Panc1 (cell line): ENCODE measurements at regions not wholly inside any gene's neighbourhood (a gene's known extent, or its start where the extent isn't known, plus 50 kb on each side); places are given as distances from the start of the nearest gene placed in this dataset.

Source experiments
- ATAC-seq: fragments of 200-7000 bp; cut with Tn5 transposase; 2 replicates; pipeline ENCODE4 v1.9.1; 2020; ENCODE audit warnings: mild to moderate bottlenecking, moderate library complexity
- BruUV-seq: library from RNA; stranded (reverse); fragments of 400-500 nt; replicated peaks from 2 replicates; lab custom pipeline; 2021; lab: Mats Ljungman, UMichigan
- CTCF ChIA-PET: fragments of 300-600 bp; sonication (Branson Sonifier 250); formaldehyde crosslinking; loops from one replicate; lab custom pipeline; 2022; ENCODE audit warnings: antibody characterized with exemption; lab: Charles Lee
- POLR2A ChIA-PET: fragments of 300-600 bp; sonication (Branson Sonifier 250); formaldehyde crosslinking; loops from one replicate; lab custom pipeline; 2022; ENCODE audit warnings: antibody characterized with exemption; lab: Charles Lee
- DNase-seq: peaks from one replicate; pipeline ENCODE4 v3.0.0-alpha.2; 2010; ENCODE audit warnings: low read depth, low spot score
- H3K27ac ChIP-seq: 2 replicates; pipeline ENCODE4 v1.5.1; 2011; ENCODE audit warnings: mild to moderate bottlenecking, low read length, inconsistent platforms
- H3K27me3 ChIP-seq: fragments of 200-500 bp; sonication (Bioruptor generic); 2 replicates; pipeline ENCODE4 v1.6.0; 2014; ENCODE audit warnings: low read length, inconsistent platforms; ENCODE audit not compliant: control insufficient read depth, insufficient read depth
- H3K36me3 ChIP-seq: fragments of 200-500 bp; sonication (Bioruptor generic); 2 replicates; pipeline ENCODE4 v1.5.1; 2014; ENCODE audit warnings: inconsistent platforms, mild to moderate bottlenecking, low read length, moderate library complexity; ENCODE audit not compliant: control insufficient read depth, insufficient read depth
- H3K4me1 ChIP-seq: 2 replicates; pipeline ENCODE4 v1.5.1; 2011; ENCODE audit warnings: inconsistent platforms, mild to moderate bottlenecking, low read length, moderate library complexity; ENCODE audit not compliant: control insufficient read depth, insufficient read depth
- H3K4me3 ChIP-seq, 2 experiments: 2 replicates each; pipeline ENCODE4 v1.5.1; 2011 to 2012; ENCODE audit warnings: low read depth in 2 of 2, low read length in 2 of 2, mild to moderate bottlenecking in 2 of 2, inconsistent platforms in 1 of 2, moderate library complexity in 1 of 2
- H3K9me3 ChIP-seq: fragments of 200-500 bp; sonication (Bioruptor generic); 2 replicates; pipeline ENCODE4 v1.5.1; 2014; ENCODE audit warnings: low read depth, mild to moderate bottlenecking, inconsistent platforms, low read length, moderate library complexity; ENCODE audit not compliant: control insufficient read depth, insufficient read depth
- POLR2AphosphoS5 ChIP-seq: IDR thresholded peaks from 2 replicates; pipeline ENCODE4 v1.6.1; 2012; ENCODE audit warnings: mild to moderate bottlenecking, low read depth, low read length, moderate library complexity
- REST ChIP-seq, 2 experiments: IDR thresholded peaks; 2 replicates each; pipeline ENCODE4 v1.6.1; 2011 to 2012; ENCODE audit warnings: low read depth in 2 of 2, control low read depth in 1 of 2, low read length in 1 of 2, mild to moderate bottlenecking in 1 of 2, moderate library complexity in 1 of 2; ENCODE audit not compliant: insufficient read depth in 1 of 2
- SIN3A ChIP-seq: IDR thresholded peaks from 2 replicates; pipeline ENCODE4 v1.6.1; 2012; ENCODE audit warnings: low read depth, mild to moderate bottlenecking, low read length, moderate library complexity, borderline replicate concordance; ENCODE audit not compliant: insufficient read depth
- TCF7L2 ChIP-seq: IDR thresholded peaks from 2 replicates; pipeline ENCODE4 v1.6.1; 2011; ENCODE audit warnings: mild to moderate bottlenecking, low read depth, low read length, inconsistent platforms
- in situ Hi-C: cut with HindIII; loops from 2 replicates; pipeline ENCODE4 v1.10.0; 2016; ENCODE audit warnings: low sequenced_read_pairs, low pct_unique_long_range_greater_than_20kb
- intact Hi-C: fragments of 100-400 bp; cut with micrococcal nuclease; formaldehyde crosslinking; loops from one replicate; pipeline ENCODE4 v1.10.0; 2022; ENCODE audit not compliant: unreplicated experiment
- TF ChIP-seq, protein P1 (sequence below): fragments of 450-650 bp; IDR thresholded peaks from 2 replicates; pipeline ENCODE4 v1.5.1; 2017; ENCODE audit warnings: mild to moderate bottlenecking

- Histone ChIP-seq H3K4me3 (no peak overlapping the region), H3K9me3 (no peaks in the 10 kb centered on the region), H3K36me3 (no peaks in the 10 kb centered on the region), H3K27me3 (peaks cover 28% of the 10 kb centered on the region), H3K27ac (no peak overlapping the region), H3K4me1 (no peaks in the 10 kb centered on the region)
- DNase-seq (no peak), ATAC-seq (no peak)
- TF ChIP-seq POLR2AphosphoS5 (no peak), REST (IDR thresholded peaks at IDR 0.05; ENCODE audit: insufficient read depth in 1 of 2, low read depth in 2 of 2, low read length in 1 of 2) (no peak), TCF7L2 (no peak), SIN3A (no peak)
- TF ChIP-seq, protein P1, sequence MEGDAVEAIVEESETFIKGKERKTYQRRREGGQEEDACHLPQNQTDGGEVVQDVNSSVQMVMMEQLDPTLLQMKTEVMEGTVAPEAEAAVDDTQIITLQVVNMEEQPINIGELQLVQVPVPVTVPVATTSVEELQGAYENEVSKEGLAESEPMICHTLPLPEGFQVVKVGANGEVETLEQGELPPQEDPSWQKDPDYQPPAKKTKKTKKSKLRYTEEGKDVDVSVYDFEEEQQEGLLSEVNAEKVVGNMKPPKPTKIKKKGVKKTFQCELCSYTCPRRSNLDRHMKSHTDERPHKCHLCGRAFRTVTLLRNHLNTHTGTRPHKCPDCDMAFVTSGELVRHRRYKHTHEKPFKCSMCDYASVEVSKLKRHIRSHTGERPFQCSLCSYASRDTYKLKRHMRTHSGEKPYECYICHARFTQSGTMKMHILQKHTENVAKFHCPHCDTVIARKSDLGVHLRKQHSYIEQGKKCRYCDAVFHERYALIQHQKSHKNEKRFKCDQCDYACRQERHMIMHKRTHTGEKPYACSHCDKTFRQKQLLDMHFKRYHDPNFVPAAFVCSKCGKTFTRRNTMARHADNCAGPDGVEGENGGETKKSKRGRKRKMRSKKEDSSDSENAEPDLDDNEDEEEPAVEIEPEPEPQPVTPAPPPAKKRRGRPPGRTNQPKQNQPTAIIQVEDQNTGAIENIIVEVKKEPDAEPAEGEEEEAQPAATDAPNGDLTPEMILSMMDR, result no peak
- CTCF ChIA-PET, result no interaction called here
- in situ Hi-C loops, result no loop called here
- intact Hi-C loops, result no loop called here
- POLR2A ChIA-PET, result interaction anchor here (0.5 kb wide), 1 partner anchor 166 kb away, joined by 10 read pairs; no protein-coding TSS in a partner anchor
- BruUV-seq, result no TSS peak
These were observed 90.4 kb downstream of the CARTPT start for GRCh38 chr5:71809446-71809845.

DNA sequence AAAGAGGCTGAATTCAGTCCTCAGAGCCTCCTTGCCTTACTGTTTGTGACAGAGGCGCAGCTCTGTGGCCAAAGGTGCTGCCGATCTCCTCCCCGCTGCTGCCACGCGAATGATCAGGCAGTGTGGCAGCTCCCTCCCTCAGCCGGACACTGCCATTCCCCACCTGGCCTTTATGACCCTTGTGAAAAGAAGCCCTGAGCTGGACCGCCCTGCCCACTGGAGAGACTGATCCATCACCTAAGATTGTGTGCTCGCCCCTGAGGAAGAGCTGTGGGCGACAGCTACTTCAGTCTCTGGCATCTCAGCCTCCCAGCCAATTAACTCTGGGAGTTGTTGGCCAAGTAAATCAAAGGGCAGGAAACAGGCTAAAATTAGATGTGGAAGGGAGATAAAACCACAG is 90.9 kb downstream of the CARTPT start:
- in situ Hi-C loops (no loop called here), intact Hi-C loops (no loop called here)
- H3K4me1 ChIP-seq, result no peaks in the 10 kb centered on the region
- BruUV-seq, result no TSS peak
- ChIA-PET CTCF (no interaction called here), POLR2A (interaction anchor here (0.6 kb wide), 1 partner anchor 685 kb away, joined by 3 read pairs; no protein-coding TSS in a partner anchor)
- peaks cover 26% of the 10 kb centered on the region for H3K27me3 ChIP-seq
- no peaks in the 10 kb centered on the region for H3K9me3 ChIP-seq
- TF ChIP-seq POLR2AphosphoS5 (no peak), SIN3A (no peak), TCF7L2 (no peak), REST (IDR thresholded peaks at IDR 0.05; ENCODE audit: insufficient read depth in 1 of 2, low read depth in 2 of 2, low read length in 1 of 2) (no peak)
- TF ChIP-seq, protein P1, result no peak
- DNase-seq (no peak), ATAC-seq (no peak)
- no peak overlapping the region for H3K27ac ChIP-seq
- H3K36me3 ChIP-seq, result no peaks in the 10 kb centered on the region
- no peak overlapping the region for H3K4me3 ChIP-seq
